Esophagus mucosa (tissue), 1 donor: ENCODE measurements at regions not wholly inside any gene's neighbourhood (a gene's known extent, or its start where the extent isn't known, plus 50 kb on each side); places are given as distances from the start of the nearest gene placed in this dataset.
"Not testable (repeated sequence)": the region's sequence is repeated elsewhere in the genome, so short reads cannot be mapped to it uniquely, and the experiment has no call there.

ENCODE experiments used
- ATAC-seq: fragments of 200-7000 bp; cut with Tn5 transposase; one replicate; pipeline ENCODE4 v1.9.1; 2020
- donor health status: DM: yes; HTN: yes; CAD: no.

- ATAC-seq: no peak
Measured at GRCh38 chr13:89382981-89383380, 1711.8 kb downstream of the SLITRK5 start.

- no peak for ATAC-seq
Measured at GRCh38 chr13:89383891-89384290, 1712.7 kb downstream of the SLITRK5 start.

- no peak for ATAC-seq
Measured at GRCh38 chr13:89393758-89394304, 1722.7 kb downstream of the SLITRK5 start.

- ATAC-seq: no peak
Measured at GRCh38 chr13:89401264-89401675, 1730.1 kb downstream of the SLITRK5 start.

- ATAC-seq: no peak
Measured at GRCh38 chr13:89402211-89402610, 1731.0 kb downstream of the SLITRK5 start.

GRCh38 chr13:89406096-89406495 is 1734.9 kb downstream of the SLITRK5 start:
- ATAC-seq: not testable (repeated sequence)

- no peak for ATAC-seq
Measured at GRCh38 chr13:89407357-89407756, 1736.2 kb downstream of the SLITRK5 start.

GRCh38 chr13:89432997-89433396 is 1761.8 kb downstream of the SLITRK5 start:
- ATAC-seq: no peak

- not testable (repeated sequence) for ATAC-seq
Measured at GRCh38 chr13:89434624-89435023, 1763.5 kb downstream of the SLITRK5 start.

GRCh38 chr13:89454681-89455080 is 1783.5 kb downstream of the SLITRK5 start:
- no peak for ATAC-seq

- ATAC-seq: no peak
Measured at GRCh38 chr13:89455225-89455624, 1784.1 kb downstream of the SLITRK5 start.

GRCh38 chr13:89455741-89456140 is 1784.6 kb downstream of the SLITRK5 start:
- no peak for ATAC-seq

- no peak for ATAC-seq
Measured at GRCh38 chr13:89457977-89458376, 1786.8 kb downstream of the SLITRK5 start.

GRCh38 chr13:89458456-89458855 is 1787.3 kb downstream of the SLITRK5 start:
- no peak for ATAC-seq

- ATAC-seq: not testable (repeated sequence)
Measured at GRCh38 chr13:89460895-89461294, 1789.7 kb downstream of the SLITRK5 start.

GRCh38 chr13:89465366-89465765 is 1794.2 kb downstream of the SLITRK5 start:
- ATAC-seq: no peak

- no peak for ATAC-seq
Measured at GRCh38 chr13:89468081-89468480, 1796.9 kb downstream of the SLITRK5 start.

- ATAC-seq: no peak
Measured at GRCh38 chr13:89470901-89471300, 1799.7 kb downstream of the SLITRK5 start.

GRCh38 chr13:89474432-89474831 is 1803.3 kb downstream of the SLITRK5 start:
- ATAC-seq: no peak

- ATAC-seq: no peak
Measured at GRCh38 chr13:89486065-89486464, 1814.9 kb downstream of the SLITRK5 start.

- ATAC-seq: no peak
Measured at GRCh38 chr13:89486709-89487108, 1815.5 kb downstream of the SLITRK5 start.

GRCh38 chr13:89490661-89491060 is 1819.5 kb downstream of the SLITRK5 start:
- no peak for ATAC-seq

- no peak for ATAC-seq
Measured at GRCh38 chr13:89496478-89496877, 1825.3 kb downstream of the SLITRK5 start.

GRCh38 chr13:89497658-89498057 is 1826.5 kb downstream of the SLITRK5 start:
- ATAC-seq: no peak

- no peak for ATAC-seq
Measured at GRCh38 chr13:89502286-89502685, 1831.1 kb downstream of the SLITRK5 start.
